ENCODE measurements at regions not wholly inside any gene's neighbourhood (a gene's known extent, or its start where the extent isn't known, plus 50 kb on each side); places are given as distances from the start of the nearest gene placed in this dataset.

GRCh38 chr20:53691811-53692192 lies 98.2 kb upstream of the ZNF217 start:
- DNase-seq, result no peak
- Mint-ChIP-seq H3K27ac (no peak overlapping the region), H3K4me1 (peaks cover 39% of the 10 kb centered on the region), H3K27me3 (no peaks in the 10 kb centered on the region), H3K9me3 (no peaks in the 10 kb centered on the region), H3K36me3 (ENCODE audit: low read depth) (no peaks in the 10 kb centered on the region), H3K4me3 (no peak overlapping the region)
- intact Hi-C loops (cut with micrococcal nuclease), result loop anchor here (2.0 kb wide), 1 partner anchor 15 kb away; no protein-coding TSS in a partner anchor

- Mint-ChIP-seq H3K27me3 (no peaks in the 10 kb centered on the region), H3K4me1 (peaks cover 39% of the 10 kb centered on the region), H3K4me3 (no peak overlapping the region), H3K27ac (peak overlapping the region; percentile 17), H3K36me3 (ENCODE audit: low read depth) (no peaks in the 10 kb centered on the region), H3K9me3 (no peaks in the 10 kb centered on the region)
- intact Hi-C loops (cut with micrococcal nuclease), result no loop called here
- no peak for DNase-seq
Measured at GRCh38 chr20:53691060-53691810, 97.6 kb upstream of the ZNF217 start.

DNA sequence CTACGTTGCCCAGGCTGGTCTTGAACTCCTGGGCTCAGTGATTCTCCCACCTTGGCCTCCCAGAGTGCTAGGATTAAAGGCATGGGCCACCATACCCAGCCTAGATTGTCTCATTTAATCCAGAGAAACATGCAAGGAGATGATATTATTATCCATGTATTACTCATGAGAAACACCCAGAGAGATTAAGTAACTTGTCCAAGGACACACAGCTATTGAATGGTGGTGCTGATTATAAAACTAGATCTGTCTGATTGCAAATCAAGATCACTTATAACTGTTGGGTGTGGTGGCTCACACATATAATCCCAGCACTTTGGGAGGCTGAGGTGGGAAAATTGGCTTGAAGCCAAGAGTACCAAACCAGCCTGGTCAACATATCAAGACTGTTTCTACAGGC lies 94.4 kb upstream of the ZNF217 start:
- Mint-ChIP-seq H3K4me3 (no peak overlapping the region), H3K36me3 (ENCODE audit: low read depth) (no peaks in the 10 kb centered on the region), H3K9me3 (no peaks in the 10 kb centered on the region), H3K4me1 (peaks cover 42% of the 10 kb centered on the region), H3K27me3 (no peaks in the 10 kb centered on the region), H3K27ac (peak overlapping the region; percentile 56)
- intact Hi-C loops (cut with micrococcal nuclease), result loop anchor here (5.0 kb wide), 1 partner anchor 179 kb away; no protein-coding TSS in a partner anchor
- no peak for DNase-seq

GRCh38 chr20:53685070-53685595 lies 91.5 kb upstream of the ZNF217 start:
- intact Hi-C loops (cut with micrococcal nuclease), result loop anchor here (5.0 kb wide), 1 partner anchor 182 kb away; no protein-coding TSS in a partner anchor
- Mint-ChIP-seq H3K27ac (no peak overlapping the region), H3K27me3 (no peaks in the 10 kb centered on the region), H3K36me3 (ENCODE audit: low read depth) (no peaks in the 10 kb centered on the region), H3K4me1 (peaks cover 26% of the 10 kb centered on the region), H3K9me3 (no peaks in the 10 kb centered on the region), H3K4me3 (no peak overlapping the region)
- no peak for DNase-seq

DNA sequence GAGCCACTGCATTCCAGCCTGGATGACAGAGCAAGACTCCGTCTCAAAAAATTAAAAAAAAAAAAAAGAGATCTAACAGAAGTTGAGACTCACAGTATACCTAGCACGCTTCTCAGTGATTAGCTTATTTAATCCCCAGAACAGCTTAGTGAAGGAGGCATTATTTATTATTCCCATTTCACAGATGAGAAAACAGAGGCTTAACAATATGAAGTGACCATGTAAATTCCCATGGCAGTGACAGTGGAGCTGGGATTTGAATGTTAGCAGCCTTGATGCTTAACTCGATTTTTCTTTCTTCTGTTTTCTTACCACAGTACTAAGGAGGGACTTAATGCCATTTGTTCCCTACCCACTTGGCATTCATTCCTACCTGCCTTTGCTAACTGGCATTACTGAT lies 89.9 kb upstream of the ZNF217 start:
- no peaks in the 10 kb centered on the region for H3K9me3 Mint-ChIP-seq
- DNase-seq, result no peak
- intact Hi-C loops (cut with micrococcal nuclease), result no loop called here
- no peak overlapping the region for H3K4me3 Mint-ChIP-seq
- H3K27ac Mint-ChIP-seq, result no peak overlapping the region
- no peaks in the 10 kb centered on the region for H3K36me3 Mint-ChIP-seq (ENCODE audit: low read depth)
- no peaks in the 10 kb centered on the region for H3K27me3 Mint-ChIP-seq
- H3K4me1 Mint-ChIP-seq, result peaks cover 26% of the 10 kb centered on the region

- Mint-ChIP-seq H3K4me3 (no peak overlapping the region), H3K27me3 (no peaks in the 10 kb centered on the region), H3K9me3 (no peaks in the 10 kb centered on the region), H3K4me1 (peaks cover 30% of the 10 kb centered on the region), H3K27ac (no peak overlapping the region), H3K36me3 (ENCODE audit: low read depth) (no peaks in the 10 kb centered on the region)
- no peak for DNase-seq
- intact Hi-C loops (cut with micrococcal nuclease), result no loop called here
Measured at GRCh38 chr20:53681352-53682212, 87.9 kb upstream of the ZNF217 start.

GRCh38 chr20:53679597-53680309 lies 86.1 kb upstream of the ZNF217 start:
- no peak for DNase-seq
- Mint-ChIP-seq H3K9me3 (no peaks in the 10 kb centered on the region), H3K27ac (peak overlapping the region; percentile 30), H3K27me3 (no peaks in the 10 kb centered on the region), H3K4me1 (peaks cover 17% of the 10 kb centered on the region), H3K36me3 (ENCODE audit: low read depth) (no peaks in the 10 kb centered on the region), H3K4me3 (peak overlapping the region; percentile 3)
- intact Hi-C loops (cut with micrococcal nuclease), result loop anchor here (2.0 kb wide), 1 partner anchor 19 kb away; no protein-coding TSS in a partner anchor

GRCh38 chr20:53678990-53679596 lies 85.5 kb upstream of the ZNF217 start:
- intact Hi-C loops (cut with micrococcal nuclease), result loop anchor here (2.0 kb wide), 1 partner anchor 18 kb away; no protein-coding TSS in a partner anchor

DNA sequence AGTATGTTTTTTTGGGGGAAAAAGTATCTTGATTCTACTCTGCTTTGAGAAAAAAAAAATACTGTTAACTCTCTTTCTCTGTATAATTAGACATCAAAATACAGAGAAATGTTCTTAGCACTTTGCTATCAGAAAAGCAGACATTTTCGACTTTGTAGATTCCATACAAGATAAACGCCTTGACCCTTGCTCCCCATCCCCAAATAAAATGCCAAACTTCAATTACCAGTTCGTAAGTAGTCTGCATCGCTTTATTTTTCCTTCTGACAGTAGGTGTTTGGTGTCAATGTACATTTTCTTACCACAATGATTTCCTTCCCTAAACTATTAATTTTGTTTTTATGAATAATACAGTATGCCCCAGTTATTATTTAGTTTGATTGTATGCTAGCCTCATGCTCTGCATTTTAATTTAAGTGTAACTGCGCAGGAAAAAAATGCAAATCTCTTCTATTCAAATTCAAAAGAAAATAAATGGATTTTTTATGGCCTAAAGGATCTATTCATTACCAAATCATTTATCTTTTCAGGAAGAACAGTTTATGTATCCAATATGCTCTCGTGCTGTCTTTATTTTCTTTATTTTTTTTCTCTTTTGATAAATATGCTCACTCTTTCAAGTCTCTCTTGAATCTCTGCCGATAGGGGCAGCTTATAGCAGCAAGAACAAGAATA lies 84.8 kb upstream of the ZNF217 start:
- Mint-ChIP-seq H3K27me3 (no peaks in the 10 kb centered on the region), H3K4me3 (peak overlapping the region; percentile 68), H3K4me1 (peaks cover 17% of the 10 kb centered on the region), H3K27ac (peak overlapping the region; percentile 86), H3K9me3 (no peaks in the 10 kb centered on the region), H3K36me3 (ENCODE audit: low read depth) (no peaks in the 10 kb centered on the region)
- DNase-seq, result no peak
- intact Hi-C loops (cut with micrococcal nuclease), result loop anchor here (2.0 kb wide), 1 partner anchor 18 kb away; no protein-coding TSS in a partner anchor

More at GRCh38 chr20:53678990-53679596, 85.5 kb upstream of the ZNF217 start:
- H3K4me1 Mint-ChIP-seq, result peaks cover 17% of the 10 kb centered on the region
- DNase-seq, result no peak
- H3K4me3 Mint-ChIP-seq, result no peak overlapping the region
- H3K27ac Mint-ChIP-seq, result no peak overlapping the region
- H3K9me3 Mint-ChIP-seq, result no peaks in the 10 kb centered on the region
- H3K27me3 Mint-ChIP-seq, result no peaks in the 10 kb centered on the region
- no peaks in the 10 kb centered on the region for H3K36me3 Mint-ChIP-seq (ENCODE audit: low read depth)

DNA sequence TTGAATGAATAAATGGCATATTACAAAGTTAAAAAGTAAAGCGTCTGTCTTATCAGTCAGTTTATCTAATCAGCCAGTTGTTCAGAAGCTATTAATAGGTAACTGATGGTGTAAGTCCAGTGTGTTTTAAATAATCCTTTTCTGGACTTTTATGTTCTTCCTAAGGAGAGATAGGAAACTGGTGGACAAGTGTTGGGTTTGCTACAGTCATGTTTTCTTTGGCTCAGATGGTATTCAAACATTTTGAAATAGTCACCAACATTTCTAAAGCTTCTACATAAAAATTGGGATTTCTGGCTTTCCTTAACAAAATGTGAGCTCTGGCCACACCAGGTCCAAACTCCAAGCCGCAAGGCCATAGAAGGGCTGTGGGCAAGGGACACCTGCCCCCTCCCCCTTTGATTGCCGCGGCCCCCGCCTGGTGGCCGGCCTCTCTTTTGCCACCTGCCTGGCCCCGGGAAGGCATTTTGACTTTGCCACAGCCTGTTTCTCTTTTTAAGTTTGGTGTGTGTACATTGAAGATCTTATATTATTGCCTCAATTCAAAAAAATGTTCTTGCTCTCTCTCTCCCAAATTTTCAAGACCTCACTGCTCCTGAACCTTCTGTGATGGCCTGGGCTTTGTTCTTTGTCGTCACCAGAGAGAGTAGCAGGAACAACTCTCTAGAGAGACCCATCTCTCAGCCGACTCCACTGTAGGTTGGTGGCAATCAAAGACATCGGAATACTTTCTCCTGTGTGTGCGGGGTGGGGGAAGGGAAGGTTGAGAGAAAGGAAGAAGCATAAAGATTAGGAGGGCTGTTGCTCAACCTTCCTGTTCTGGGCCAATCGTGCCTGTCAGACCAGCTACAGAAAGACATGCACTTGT lies 84.0 kb upstream of the ZNF217 start:
- peak overlapping the region; percentile 86 for H3K27ac Mint-ChIP-seq
- intact Hi-C loops (cut with micrococcal nuclease), result loop anchor here (2.0 kb wide), 1 partner anchor 17 kb away; no protein-coding TSS in a partner anchor
- DNase-seq, result peak; percentile 80
- no peaks in the 10 kb centered on the region for H3K36me3 Mint-ChIP-seq (ENCODE audit: low read depth)
- peaks cover 17% of the 10 kb centered on the region for H3K4me1 Mint-ChIP-seq
- no peaks in the 10 kb centered on the region for H3K27me3 Mint-ChIP-seq
- H3K9me3 Mint-ChIP-seq, result no peaks in the 10 kb centered on the region
- peak overlapping the region; percentile 68 for H3K4me3 Mint-ChIP-seq

DNA sequence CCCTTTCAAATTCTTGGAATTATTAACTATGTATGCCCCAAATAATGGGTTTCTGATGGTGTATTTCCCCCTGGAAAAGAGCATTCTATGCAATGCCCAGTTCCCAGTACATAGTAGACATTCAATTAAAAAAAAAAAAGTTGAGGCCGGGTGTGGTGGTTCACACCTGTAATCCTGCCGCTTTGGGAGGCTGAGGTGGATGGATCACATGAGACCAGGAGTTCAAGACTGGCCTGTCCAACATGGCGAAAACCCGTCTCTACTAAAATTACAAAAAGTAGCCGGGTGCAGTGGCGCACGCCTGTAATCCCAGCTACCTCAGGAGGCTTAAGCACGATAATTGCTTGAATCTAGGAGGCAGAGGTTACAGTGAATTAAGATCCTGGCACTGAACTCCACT lies 83.3 kb upstream of the ZNF217 start:
- no peaks in the 10 kb centered on the region for H3K27me3 Mint-ChIP-seq
- intact Hi-C loops (cut with micrococcal nuclease), result no loop called here
- no peak for DNase-seq
- no peak overlapping the region for H3K27ac Mint-ChIP-seq
- H3K9me3 Mint-ChIP-seq, result no peaks in the 10 kb centered on the region
- H3K4me3 Mint-ChIP-seq, result no peak overlapping the region
- peaks cover 17% of the 10 kb centered on the region for H3K4me1 Mint-ChIP-seq
- no peaks in the 10 kb centered on the region for H3K36me3 Mint-ChIP-seq (ENCODE audit: low read depth)

- H3K4me1 Mint-ChIP-seq, result peaks cover 17% of the 10 kb centered on the region
- intact Hi-C loops (cut with micrococcal nuclease), result no loop called here
- no peak overlapping the region for H3K27ac Mint-ChIP-seq
- H3K36me3 Mint-ChIP-seq (ENCODE audit: low read depth), result no peaks in the 10 kb centered on the region
- no peak for DNase-seq
- no peak overlapping the region for H3K4me3 Mint-ChIP-seq
- no peaks in the 10 kb centered on the region for H3K27me3 Mint-ChIP-seq
- H3K9me3 Mint-ChIP-seq, result no peaks in the 10 kb centered on the region
Measured at GRCh38 chr20:53676519-53676822, 82.8 kb upstream of the ZNF217 start.

All from activated CD4-positive, alpha-beta T cell treated with anti-CD3 and anti-CD28 coated beads, Interleukin-2, amount 10 ng/mL, durations not matched to agents 24 days and 14 days (primary cell).